ENCODE measurements at regions not wholly inside any gene's neighbourhood (a gene's known extent, or its start where the extent isn't known, plus 50 kb on each side); places are given as distances from the start of the nearest gene placed in this dataset.

DNA sequence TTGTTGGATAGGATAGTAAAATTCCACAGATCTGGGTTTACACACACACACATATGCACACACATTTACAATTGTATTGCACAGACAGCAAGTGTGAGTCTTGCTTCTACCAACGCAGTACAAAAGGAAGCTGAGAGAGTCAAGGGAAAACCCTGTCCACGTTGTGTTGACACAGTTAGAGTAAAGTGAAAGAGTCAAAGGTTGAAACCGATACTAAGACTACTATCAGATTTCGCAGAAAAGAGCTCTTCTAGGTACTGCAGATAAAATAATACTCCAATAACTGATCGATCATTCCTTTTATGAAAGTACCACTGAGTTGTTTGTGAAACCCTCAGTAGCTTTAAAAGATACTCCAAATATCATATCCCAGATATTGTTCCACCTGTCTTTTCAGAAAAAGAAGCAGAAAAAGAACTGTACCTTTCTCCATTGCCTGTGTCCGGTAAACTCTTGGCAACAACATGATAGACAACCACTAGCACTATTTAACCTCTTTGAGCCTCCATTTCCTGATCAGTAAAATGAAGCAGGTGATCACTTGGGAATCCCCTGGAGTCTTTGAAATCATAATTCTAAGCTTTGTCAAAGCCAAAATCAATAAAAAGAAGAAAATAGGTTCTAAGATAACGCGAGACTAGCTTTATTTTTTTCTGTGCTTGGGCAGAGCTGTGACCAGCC is 224.6 kb upstream of the FOXN3 start:
- TF ChIP-seq, protein P1, sequence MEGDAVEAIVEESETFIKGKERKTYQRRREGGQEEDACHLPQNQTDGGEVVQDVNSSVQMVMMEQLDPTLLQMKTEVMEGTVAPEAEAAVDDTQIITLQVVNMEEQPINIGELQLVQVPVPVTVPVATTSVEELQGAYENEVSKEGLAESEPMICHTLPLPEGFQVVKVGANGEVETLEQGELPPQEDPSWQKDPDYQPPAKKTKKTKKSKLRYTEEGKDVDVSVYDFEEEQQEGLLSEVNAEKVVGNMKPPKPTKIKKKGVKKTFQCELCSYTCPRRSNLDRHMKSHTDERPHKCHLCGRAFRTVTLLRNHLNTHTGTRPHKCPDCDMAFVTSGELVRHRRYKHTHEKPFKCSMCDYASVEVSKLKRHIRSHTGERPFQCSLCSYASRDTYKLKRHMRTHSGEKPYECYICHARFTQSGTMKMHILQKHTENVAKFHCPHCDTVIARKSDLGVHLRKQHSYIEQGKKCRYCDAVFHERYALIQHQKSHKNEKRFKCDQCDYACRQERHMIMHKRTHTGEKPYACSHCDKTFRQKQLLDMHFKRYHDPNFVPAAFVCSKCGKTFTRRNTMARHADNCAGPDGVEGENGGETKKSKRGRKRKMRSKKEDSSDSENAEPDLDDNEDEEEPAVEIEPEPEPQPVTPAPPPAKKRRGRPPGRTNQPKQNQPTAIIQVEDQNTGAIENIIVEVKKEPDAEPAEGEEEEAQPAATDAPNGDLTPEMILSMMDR (IDR thresholded peaks at IDR 0.05) = no peak
- no peak for TF ChIP-seq POLR2A (IDR thresholded peaks at IDR 0.05)
